ENCODE measurements at regions not wholly inside any gene's neighbourhood (a gene's known extent, or its start where the extent isn't known, plus 50 kb on each side); places are given as distances from the start of the nearest gene placed in this dataset.

DNA sequence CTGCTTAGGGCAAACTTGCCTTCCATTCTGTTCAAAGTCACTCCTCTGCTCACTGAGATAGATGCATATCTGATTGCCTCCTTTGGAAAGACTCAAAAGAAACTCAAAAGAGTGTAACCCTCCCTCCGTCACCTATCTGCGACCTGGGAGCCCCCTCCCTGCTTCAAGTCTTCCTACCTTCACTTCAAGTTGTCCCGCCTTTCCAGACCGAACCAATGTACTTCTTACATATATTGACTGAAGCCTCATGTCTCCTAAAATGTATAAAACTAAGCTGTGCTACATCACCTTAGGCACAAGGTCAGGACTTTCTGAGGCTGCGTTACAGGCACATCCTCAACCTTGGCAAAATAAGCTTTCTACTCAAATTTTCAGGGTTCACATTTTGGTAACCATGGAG lies 77.4 kb upstream of the C1GALT1 start:
- Histone ChIP-seq H3K79me2 (replicated peaks; ENCODE audit: insufficient read depth, low read length) (no peaks in the 10 kb centered on the region), H3K9ac (ENCODE audit: low read length) (no peak overlapping the region), H3K9me2 (ENCODE audit: insufficient read depth, low read length) (no peaks in the 10 kb centered on the region), H3K27ac (ENCODE audit: low read length) (no peak overlapping the region), H3K36me3 (ENCODE audit: insufficient read depth, low read length) (no peaks in the 10 kb centered on the region), H2AFZ (ENCODE audit: low read depth, low read length) (no peak overlapping the region), H3K9me3 (ENCODE audit: low read length) (no peaks in the 10 kb centered on the region), H3F3A (ENCODE audit: insufficient read depth, low read length, poor library complexity, severe bottlenecking) (no peaks in the 10 kb centered on the region), H3K4me3 (ENCODE audit: low read length) (no peak overlapping the region), H3K4me2 (ENCODE audit: low read length) (no peak overlapping the region), H3K27me3 (ENCODE audit: insufficient read depth, low read depth, low read length) (no peaks in the 10 kb centered on the region), H4K20me1 (ENCODE audit: insufficient read depth) (no peaks in the 10 kb centered on the region)
- TF ChIP-seq, protein P1, sequence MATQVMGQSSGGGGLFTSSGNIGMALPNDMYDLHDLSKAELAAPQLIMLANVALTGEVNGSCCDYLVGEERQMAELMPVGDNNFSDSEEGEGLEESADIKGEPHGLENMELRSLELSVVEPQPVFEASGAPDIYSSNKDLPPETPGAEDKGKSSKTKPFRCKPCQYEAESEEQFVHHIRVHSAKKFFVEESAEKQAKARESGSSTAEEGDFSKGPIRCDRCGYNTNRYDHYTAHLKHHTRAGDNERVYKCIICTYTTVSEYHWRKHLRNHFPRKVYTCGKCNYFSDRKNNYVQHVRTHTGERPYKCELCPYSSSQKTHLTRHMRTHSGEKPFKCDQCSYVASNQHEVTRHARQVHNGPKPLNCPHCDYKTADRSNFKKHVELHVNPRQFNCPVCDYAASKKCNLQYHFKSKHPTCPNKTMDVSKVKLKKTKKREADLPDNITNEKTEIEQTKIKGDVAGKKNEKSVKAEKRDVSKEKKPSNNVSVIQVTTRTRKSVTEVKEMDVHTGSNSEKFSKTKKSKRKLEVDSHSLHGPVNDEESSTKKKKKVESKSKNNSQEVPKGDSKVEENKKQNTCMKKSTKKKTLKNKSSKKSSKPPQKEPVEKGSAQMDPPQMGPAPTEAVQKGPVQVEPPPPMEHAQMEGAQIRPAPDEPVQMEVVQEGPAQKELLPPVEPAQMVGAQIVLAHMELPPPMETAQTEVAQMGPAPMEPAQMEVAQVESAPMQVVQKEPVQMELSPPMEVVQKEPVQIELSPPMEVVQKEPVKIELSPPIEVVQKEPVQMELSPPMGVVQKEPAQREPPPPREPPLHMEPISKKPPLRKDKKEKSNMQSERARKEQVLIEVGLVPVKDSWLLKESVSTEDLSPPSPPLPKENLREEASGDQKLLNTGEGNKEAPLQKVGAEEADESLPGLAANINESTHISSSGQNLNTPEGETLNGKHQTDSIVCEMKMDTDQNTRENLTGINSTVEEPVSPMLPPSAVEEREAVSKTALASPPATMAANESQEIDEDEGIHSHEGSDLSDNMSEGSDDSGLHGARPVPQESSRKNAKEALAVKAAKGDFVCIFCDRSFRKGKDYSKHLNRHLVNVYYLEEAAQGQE (IDR thresholded peaks at IDR 0.05; ENCODE audit: borderline replicate concordance) = no peak
- TF ChIP-seq MXI1 (conservative IDR thresholded peaks at IDR 0.05; ENCODE audit: poor library complexity, severe bottlenecking) = no peak
- no peak for TF ChIP-seq EZH2 (IDR thresholded peaks at IDR 0.05; ENCODE audit: borderline replicate concordance, insufficient read depth, low read length, poor library complexity, severe bottlenecking)
- no peak for TF ChIP-seq RAD21 (conservative IDR thresholded peaks at IDR 0.05)
- TF ChIP-seq POLR2AphosphoS5 (IDR thresholded peaks at IDR 0.05) = no peak
- TF ChIP-seq CTCF (IDR thresholded peaks at IDR 0.05; ENCODE audit: poor library complexity, severe bottlenecking) = no peak
- no peak for TF ChIP-seq TAF1 (IDR thresholded peaks at IDR 0.05; ENCODE audit: low read depth)
- no peak for TF ChIP-seq SMC3 (conservative IDR thresholded peaks at IDR 0.05; ENCODE audit: poor library complexity)
- no peak for TF ChIP-seq EP300 (conservative IDR thresholded peaks at IDR 0.05; ENCODE audit: poor library complexity, severe bottlenecking)

DNA sequence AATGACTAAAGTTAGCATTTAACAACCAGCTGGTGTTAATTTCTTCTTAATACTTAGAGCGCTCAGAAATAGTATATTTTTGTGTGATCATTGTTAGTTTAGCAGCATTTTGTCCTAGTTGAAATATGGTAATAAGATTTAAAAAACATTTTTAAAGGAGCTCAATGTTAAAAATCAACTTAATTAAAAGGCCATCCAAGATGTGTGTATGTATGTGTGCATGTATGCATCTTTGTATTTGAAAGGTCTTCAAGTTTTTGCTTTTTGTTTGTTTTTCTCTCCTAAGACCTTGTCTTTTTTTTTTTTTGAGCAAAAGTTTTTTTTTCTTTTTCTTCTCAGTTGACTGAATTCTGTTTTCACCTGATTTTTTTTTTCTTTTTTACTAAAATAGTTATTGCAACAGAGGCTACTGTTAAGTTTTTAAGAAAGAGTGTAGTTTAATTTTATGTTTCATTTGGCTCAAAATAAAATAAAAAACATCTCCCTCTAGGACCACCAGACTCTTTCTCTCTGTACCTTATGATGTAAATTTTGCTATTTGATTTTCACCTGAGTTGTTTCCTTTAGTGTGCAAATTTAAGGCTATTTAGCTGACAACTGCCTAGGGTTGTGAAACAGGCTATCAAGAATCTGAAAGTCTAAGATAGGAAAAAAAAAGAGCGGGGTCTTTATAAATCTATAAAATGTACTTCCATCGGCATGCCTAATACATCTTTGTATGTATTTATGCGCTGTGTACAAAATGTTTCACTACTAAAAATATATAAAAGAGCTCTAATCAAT lies 76.4 kb upstream of the C1GALT1 start:
- Histone ChIP-seq H3K27ac (ENCODE audit: low read length) (no peak overlapping the region), H3F3A (ENCODE audit: insufficient read depth, low read length, poor library complexity, severe bottlenecking) (no peaks in the 10 kb centered on the region), H3K27me3 (ENCODE audit: insufficient read depth, low read depth, low read length) (no peaks in the 10 kb centered on the region), H3K36me3 (ENCODE audit: insufficient read depth, low read length) (no peaks in the 10 kb centered on the region), H2AFZ (ENCODE audit: low read depth, low read length) (no peak overlapping the region), H3K79me2 (replicated peaks; ENCODE audit: insufficient read depth, low read length) (no peaks in the 10 kb centered on the region), H3K9me3 (ENCODE audit: low read length) (no peaks in the 10 kb centered on the region), H4K20me1 (ENCODE audit: insufficient read depth) (no peaks in the 10 kb centered on the region), H3K9me2 (ENCODE audit: insufficient read depth, low read length) (no peaks in the 10 kb centered on the region), H3K9ac (ENCODE audit: low read length) (no peak overlapping the region), H3K4me3 (ENCODE audit: low read length) (no peak overlapping the region), H3K4me2 (ENCODE audit: low read length) (no peak overlapping the region)
- no peak for TF ChIP-seq CTCF (IDR thresholded peaks at IDR 0.05; ENCODE audit: poor library complexity, severe bottlenecking)
- no peak for TF ChIP-seq MXI1 (conservative IDR thresholded peaks at IDR 0.05; ENCODE audit: poor library complexity, severe bottlenecking)
- TF ChIP-seq POLR2AphosphoS5 (IDR thresholded peaks at IDR 0.05) = no peak
- no peak for TF ChIP-seq TAF1 (IDR thresholded peaks at IDR 0.05; ENCODE audit: low read depth)
- TF ChIP-seq, protein P1 (IDR thresholded peaks at IDR 0.05; ENCODE audit: borderline replicate concordance) = no peak
- TF ChIP-seq SMC3 (conservative IDR thresholded peaks at IDR 0.05; ENCODE audit: poor library complexity) = no peak
- TF ChIP-seq RAD21 (conservative IDR thresholded peaks at IDR 0.05) = no peak
- no peak for TF ChIP-seq EP300 (conservative IDR thresholded peaks at IDR 0.05; ENCODE audit: poor library complexity, severe bottlenecking)
- no peak for TF ChIP-seq EZH2 (IDR thresholded peaks at IDR 0.05; ENCODE audit: borderline replicate concordance, insufficient read depth, low read length, poor library complexity, severe bottlenecking)
